ENCODE measurements at regions not wholly inside any gene's neighbourhood (a gene's known extent, or its start where the extent isn't known, plus 50 kb on each side); places are given as distances from the start of the nearest gene placed in this dataset.

- no peak for TF ChIP-seq CTCF (IDR thresholded peaks at IDR 0.05; ENCODE audit: partially characterized antibody, unreplicated experiment)
- peaks cover 5% of the 10 kb centered on the region for H3K27me3 Mint-ChIP-seq (ENCODE audit: unreplicated experiment)
- H3K9me3 Mint-ChIP-seq (ENCODE audit: unreplicated experiment), result peaks cover 2% of the 10 kb centered on the region
- no peak overlapping the region for H3K4me3 Mint-ChIP-seq (ENCODE audit: unreplicated experiment)
- DNase-seq, result no peak
- no peaks in the 10 kb centered on the region for H3K36me3 Mint-ChIP-seq (ENCODE audit: unreplicated experiment)
- peaks cover 8% of the 10 kb centered on the region for H3K4me1 Mint-ChIP-seq (ENCODE audit: low read depth, unreplicated experiment)
- no peak overlapping the region for H3K27ac Mint-ChIP-seq (ENCODE audit: unreplicated experiment)
Measured at GRCh38 chr18:25834061-25834460, 256.4 kb downstream of the SS18 start.

GRCh38 chr18:25832001-25832604, 258.3 kb downstream of the SS18 start:
- Mint-ChIP-seq H3K9me3 (ENCODE audit: unreplicated experiment) (peaks cover 2% of the 10 kb centered on the region), H3K27ac (ENCODE audit: unreplicated experiment) (no peak overlapping the region), H3K4me1 (ENCODE audit: low read depth, unreplicated experiment) (peaks cover 16% of the 10 kb centered on the region), H3K36me3 (ENCODE audit: unreplicated experiment) (no peaks in the 10 kb centered on the region), H3K4me3 (ENCODE audit: unreplicated experiment) (no peak overlapping the region), H3K27me3 (ENCODE audit: unreplicated experiment) (peaks cover 3% of the 10 kb centered on the region)
- DNase-seq, result peak; percentile 75
- peak; percentile 80 for TF ChIP-seq CTCF (IDR thresholded peaks at IDR 0.05; ENCODE audit: partially characterized antibody, unreplicated experiment)

- DNase-seq, result no peak
- peak overlapping the region; percentile 39 for H3K27ac Mint-ChIP-seq (ENCODE audit: unreplicated experiment)
- no peaks in the 10 kb centered on the region for H3K36me3 Mint-ChIP-seq (ENCODE audit: unreplicated experiment)
- H3K4me1 Mint-ChIP-seq (ENCODE audit: low read depth, unreplicated experiment), result peaks cover 16% of the 10 kb centered on the region
- H3K27me3 Mint-ChIP-seq (ENCODE audit: unreplicated experiment), result peaks cover 3% of the 10 kb centered on the region
- peaks cover 2% of the 10 kb centered on the region for H3K9me3 Mint-ChIP-seq (ENCODE audit: unreplicated experiment)
- no peak for TF ChIP-seq CTCF (IDR thresholded peaks at IDR 0.05; ENCODE audit: partially characterized antibody, unreplicated experiment)
- H3K4me3 Mint-ChIP-seq (ENCODE audit: unreplicated experiment), result no peak overlapping the region
Measured at GRCh38 chr18:25831301-25831701, 259.1 kb downstream of the SS18 start.

GRCh38 chr18:25830787-25831186, 259.6 kb downstream of the SS18 start:
- DNase-seq, result no peak
- no peak overlapping the region for H3K27ac Mint-ChIP-seq (ENCODE audit: unreplicated experiment)
- peaks cover 2% of the 10 kb centered on the region for H3K9me3 Mint-ChIP-seq (ENCODE audit: unreplicated experiment)
- H3K27me3 Mint-ChIP-seq (ENCODE audit: unreplicated experiment), result peaks cover 3% of the 10 kb centered on the region
- H3K4me1 Mint-ChIP-seq (ENCODE audit: low read depth, unreplicated experiment), result peaks cover 16% of the 10 kb centered on the region
- H3K36me3 Mint-ChIP-seq (ENCODE audit: unreplicated experiment), result no peaks in the 10 kb centered on the region
- TF ChIP-seq CTCF (IDR thresholded peaks at IDR 0.05; ENCODE audit: partially characterized antibody, unreplicated experiment), result no peak
- no peak overlapping the region for H3K4me3 Mint-ChIP-seq (ENCODE audit: unreplicated experiment)

- no peak for TF ChIP-seq CTCF (IDR thresholded peaks at IDR 0.05; ENCODE audit: partially characterized antibody, unreplicated experiment)
- H3K9me3 Mint-ChIP-seq (ENCODE audit: unreplicated experiment), result peaks cover 2% of the 10 kb centered on the region
- H3K4me1 Mint-ChIP-seq (ENCODE audit: low read depth, unreplicated experiment), result peaks cover 16% of the 10 kb centered on the region
- DNase-seq, result no peak
- no peak overlapping the region for H3K27ac Mint-ChIP-seq (ENCODE audit: unreplicated experiment)
- H3K36me3 Mint-ChIP-seq (ENCODE audit: unreplicated experiment), result no peaks in the 10 kb centered on the region
- peaks cover 3% of the 10 kb centered on the region for H3K27me3 Mint-ChIP-seq (ENCODE audit: unreplicated experiment)
- H3K4me3 Mint-ChIP-seq (ENCODE audit: unreplicated experiment), result no peak overlapping the region
Measured at GRCh38 chr18:25827961-25828561, 262.4 kb downstream of the SS18 start.

Measured in glutamatergic neuron (in vitro differentiated cells).